Upper lobe of left lung (tissue), 4 donors: ENCODE measurements at regions not wholly inside any gene's neighbourhood (a gene's known extent, or its start where the extent isn't known, plus 50 kb on each side); places are given as distances from the start of the nearest gene placed in this dataset.

Experiments used
- POLR2A ChIP-seq, 4 donors: fragments of 450-650 bp; IDR thresholded peaks; one replicate each; pipeline ENCODE4 v1.5.1; 2016 to 2017; ENCODE audit warnings: antibody characterized with exemption in 4 of 4, mild to moderate bottlenecking in 2 of 4
- TF ChIP-seq, protein P1 (sequence below), 6 experiments: fragments of 450-650 bp in 4 of 6; fragments of 200-600 bp in 2 of 6; sonication (generic) in 2 of 6; IDR thresholded peaks; one replicate each; pipeline ENCODE4 v1.5.1; 2016 to 2019; ENCODE audit warnings: antibody characterized with exemption in 6 of 6

DNA sequence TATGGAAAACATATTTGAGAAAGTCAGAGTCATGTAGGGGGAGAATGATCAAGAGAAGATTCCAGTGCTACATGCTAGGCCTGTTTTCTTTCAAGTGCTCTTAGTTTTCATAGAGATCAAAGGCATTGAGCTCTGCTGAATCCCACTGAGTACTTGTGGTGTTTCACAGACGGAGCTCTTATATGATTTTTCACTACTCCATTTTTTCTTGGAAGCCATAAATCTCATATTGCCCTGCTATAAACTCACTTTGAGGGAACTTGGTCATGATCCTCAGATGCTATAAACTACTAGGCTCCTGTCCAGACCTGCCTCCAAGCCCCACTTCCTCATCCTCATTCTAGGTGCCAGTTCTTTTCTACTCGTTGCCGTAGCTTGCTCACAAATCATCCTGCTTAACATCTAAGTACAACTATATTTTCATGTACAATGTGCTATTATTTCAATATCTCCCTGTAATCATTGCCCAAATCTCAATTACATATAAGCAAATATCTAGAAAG is 180.8 kb upstream of the CCDC179 start:
- no peak for TF ChIP-seq POLR2A (IDR thresholded peaks at IDR 0.05)
- TF ChIP-seq, protein P1, sequence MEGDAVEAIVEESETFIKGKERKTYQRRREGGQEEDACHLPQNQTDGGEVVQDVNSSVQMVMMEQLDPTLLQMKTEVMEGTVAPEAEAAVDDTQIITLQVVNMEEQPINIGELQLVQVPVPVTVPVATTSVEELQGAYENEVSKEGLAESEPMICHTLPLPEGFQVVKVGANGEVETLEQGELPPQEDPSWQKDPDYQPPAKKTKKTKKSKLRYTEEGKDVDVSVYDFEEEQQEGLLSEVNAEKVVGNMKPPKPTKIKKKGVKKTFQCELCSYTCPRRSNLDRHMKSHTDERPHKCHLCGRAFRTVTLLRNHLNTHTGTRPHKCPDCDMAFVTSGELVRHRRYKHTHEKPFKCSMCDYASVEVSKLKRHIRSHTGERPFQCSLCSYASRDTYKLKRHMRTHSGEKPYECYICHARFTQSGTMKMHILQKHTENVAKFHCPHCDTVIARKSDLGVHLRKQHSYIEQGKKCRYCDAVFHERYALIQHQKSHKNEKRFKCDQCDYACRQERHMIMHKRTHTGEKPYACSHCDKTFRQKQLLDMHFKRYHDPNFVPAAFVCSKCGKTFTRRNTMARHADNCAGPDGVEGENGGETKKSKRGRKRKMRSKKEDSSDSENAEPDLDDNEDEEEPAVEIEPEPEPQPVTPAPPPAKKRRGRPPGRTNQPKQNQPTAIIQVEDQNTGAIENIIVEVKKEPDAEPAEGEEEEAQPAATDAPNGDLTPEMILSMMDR (IDR thresholded peaks at IDR 0.05) = no peak
